HEK293 (cell line): ENCODE measurements at regions not wholly inside any gene's neighbourhood (a gene's known extent, or its start where the extent isn't known, plus 50 kb on each side); places are given as distances from the start of the nearest gene placed in this dataset.

Experiments used
- CTCF ChIA-PET: fragments of 350-600 bp; formaldehyde crosslinking; extraction: SDS; loops from one replicate; lab custom pipeline; 2021; ENCODE audit warnings: antibody characterized with exemption; lab: Yijun Ruan, JAX
- POLR2A ChIA-PET: fragments of 300-600 bp; formaldehyde crosslinking; extraction: SDS; loops from one replicate; lab custom pipeline; 2020; ENCODE audit warnings: antibody characterized with exemption, inconsistent platforms; lab: Yijun Ruan, JAX
- H3K27ac ChIP-seq: fragments of 200-500 bp; sonication (Bioruptor generic); 2 replicates; pipeline ENCODE4 v1.5.1; 2014; ENCODE audit warnings: low read depth, low read length, control low read depth, inconsistent platforms; ENCODE audit errors: extremely low read depth
- H3K36me3 ChIP-seq, 2 experiments: fragments of 200-500 bp in 1 of 2; sonication (Bioruptor generic) in 1 of 2; 1 replicate in 1 of 2; 2 replicates in 1 of 2; pipeline ENCODE4 v1.5.1; 2014 to 2017; ENCODE audit warnings: inconsistent platforms in 2 of 2, low read length in 2 of 2; ENCODE audit not compliant: control insufficient read depth in 2 of 2, insufficient read depth in 1 of 2
- H3K4me1 ChIP-seq: fragments of 200-500 bp; sonication (Bioruptor generic); 2 replicates; pipeline ENCODE4 v1.5.1; 2014; ENCODE audit warnings: mild to moderate bottlenecking, low read length, inconsistent platforms; ENCODE audit not compliant: control insufficient read depth, insufficient read depth
- H3K4me3 ChIP-seq: 2 replicates; pipeline ENCODE4 v1.5.1; 2011; ENCODE audit warnings: low read depth, mild to moderate bottlenecking, control low read depth, low read length, moderate library complexity
- H3K9me3 ChIP-seq: fragments of 200-500 bp; sonication (Bioruptor generic); 2 replicates; pipeline ENCODE4 v1.5.1; 2014; ENCODE audit warnings: low read depth, low read length, inconsistent platforms; ENCODE audit not compliant: control insufficient read depth, insufficient read depth
- KLF10 ChIP-seq: fragments of 450-650 bp; IDR thresholded peaks from 2 replicates; pipeline ENCODE4 v1.5.1; 2018; ENCODE audit warnings: missing biosample characterization, mild to moderate bottlenecking, missing genetic modification characterization
- KLF16 ChIP-seq: fragments of 450-650 bp; formaldehyde crosslinking; IDR thresholded peaks from 2 replicates; pipeline ENCODE4 v1.5.1; 2017; ENCODE audit warnings: missing biosample characterization, missing genetic modification characterization
- ZBTB21 ChIP-seq: fragments of 450-650 bp; formaldehyde crosslinking; IDR thresholded peaks from 2 replicates; pipeline ENCODE4 v1.5.1; 2017; ENCODE audit warnings: missing biosample characterization, missing genetic modification characterization
- ZNF350 ChIP-seq: fragments of 450-650 bp; formaldehyde crosslinking; IDR thresholded peaks from 2 replicates; pipeline ENCODE4 v1.5.0; 2017; ENCODE audit warnings: missing biosample characterization, mild to moderate bottlenecking, missing genetic modification characterization
- ZNF658 ChIP-seq: fragments of 450-650 bp; formaldehyde crosslinking; IDR thresholded peaks from 2 replicates; pipeline ENCODE4; 2016; ENCODE audit warnings: missing biosample characterization, missing genetic modification characterization
- ZSCAN16 ChIP-seq: fragments of 450-650 bp; formaldehyde crosslinking; IDR thresholded peaks from 2 replicates; pipeline ENCODE4 v1.5.1; 2016; ENCODE audit warnings: missing biosample characterization, missing genetic modification characterization
- TF ChIP-seq, protein P1 (sequence below): fragments of 450-650 bp; formaldehyde crosslinking; IDR thresholded peaks from 2 replicates; pipeline ENCODE4 v1.5.1; 2016; ENCODE audit warnings: missing biosample characterization, missing genetic modification characterization
- TF ChIP-seq, protein P2 (sequence below): fragments of 450-650 bp; formaldehyde crosslinking; IDR thresholded peaks from 2 replicates; pipeline ENCODE4 v1.5.0; 2017; ENCODE audit warnings: missing biosample characterization, missing genetic modification characterization, borderline replicate concordance
- TF ChIP-seq, protein P3 (sequence below): fragments of 450-650 bp; formaldehyde crosslinking; IDR thresholded peaks from 2 replicates; pipeline ENCODE4 v1.5.1; 2016; ENCODE audit warnings: missing biosample characterization, missing genetic modification characterization
- TF ChIP-seq, protein P4 (sequence below): fragments of 450-650 bp; formaldehyde crosslinking; IDR thresholded peaks from 2 replicates; pipeline ENCODE4 v1.5.1; 2016; ENCODE audit warnings: missing biosample characterization, missing genetic modification characterization, borderline replicate concordance
- TF ChIP-seq, protein P5 (sequence below): IDR thresholded peaks from 2 replicates; pipeline ENCODE4 v1.6.1; 2011; ENCODE audit warnings: mild to moderate bottlenecking, low read depth, low read length, borderline replicate concordance
- TF ChIP-seq, protein P6 (sequence below): fragments of 450-650 bp; formaldehyde crosslinking; IDR thresholded peaks from 2 replicates; pipeline ENCODE4 v1.5.1; 2017; ENCODE audit warnings: missing biosample characterization, missing genetic modification characterization
- TF ChIP-seq, protein P7 (sequence below): fragments of 450-650 bp; formaldehyde crosslinking; IDR thresholded peaks from 2 replicates; pipeline ENCODE4 v1.5.1; 2016; ENCODE audit warnings: missing biosample characterization, missing genetic modification characterization, borderline replicate concordance

DNA sequence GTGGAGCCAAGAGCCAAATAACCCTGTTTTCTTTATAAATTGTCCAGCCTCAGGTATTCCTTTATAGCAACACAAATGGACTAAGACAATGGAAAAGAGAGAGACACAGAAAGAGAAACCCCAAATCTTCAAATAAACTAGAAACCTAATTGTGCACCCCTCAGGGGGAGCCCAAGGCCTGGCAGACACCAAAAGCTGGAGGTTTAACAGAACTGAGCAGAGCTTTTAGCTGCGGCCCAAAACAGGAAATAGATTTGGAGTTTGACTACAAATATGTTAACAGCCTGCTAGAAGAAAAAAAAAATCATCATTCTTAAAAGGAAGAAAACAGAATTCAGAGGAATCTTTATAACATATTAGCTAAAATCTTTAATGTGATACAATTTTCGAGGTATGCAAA, 1135.0 kb downstream of the GATA3 start:
- CTCF ChIA-PET = no interaction called here
- POLR2A ChIA-PET = no interaction called here

More for the DNA sequence above, 1135.0 kb downstream of the GATA3 start:
- Histone ChIP-seq H3K36me3 (no peaks in the 10 kb centered on the region), H3K9me3 (no peaks in the 10 kb centered on the region), H3K4me3 (no peak overlapping the region), H3K4me1 (no peaks in the 10 kb centered on the region), H3K27ac (no peak overlapping the region)
- TF ChIP-seq ZBTB21 = no peak
- no peak for TF ChIP-seq ZSCAN16 (tag by site-specific recombination)
- TF ChIP-seq, protein P1, sequence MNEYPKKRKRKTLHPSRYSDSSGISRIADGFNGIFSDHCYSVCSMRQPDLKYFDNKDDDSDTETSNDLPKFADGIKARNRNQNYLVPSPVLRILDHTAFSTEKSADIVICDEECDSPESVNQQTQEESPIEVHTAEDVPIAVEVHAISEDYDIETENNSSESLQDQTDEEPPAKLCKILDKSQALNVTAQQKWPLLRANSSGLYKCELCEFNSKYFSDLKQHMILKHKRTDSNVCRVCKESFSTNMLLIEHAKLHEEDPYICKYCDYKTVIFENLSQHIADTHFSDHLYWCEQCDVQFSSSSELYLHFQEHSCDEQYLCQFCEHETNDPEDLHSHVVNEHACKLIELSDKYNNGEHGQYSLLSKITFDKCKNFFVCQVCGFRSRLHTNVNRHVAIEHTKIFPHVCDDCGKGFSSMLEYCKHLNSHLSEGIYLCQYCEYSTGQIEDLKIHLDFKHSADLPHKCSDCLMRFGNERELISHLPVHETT (tag by site-specific recombination) = no peak
- TF ChIP-seq ZNF658 (tag by site-specific recombination) = no peak
- TF ChIP-seq, protein P2, sequence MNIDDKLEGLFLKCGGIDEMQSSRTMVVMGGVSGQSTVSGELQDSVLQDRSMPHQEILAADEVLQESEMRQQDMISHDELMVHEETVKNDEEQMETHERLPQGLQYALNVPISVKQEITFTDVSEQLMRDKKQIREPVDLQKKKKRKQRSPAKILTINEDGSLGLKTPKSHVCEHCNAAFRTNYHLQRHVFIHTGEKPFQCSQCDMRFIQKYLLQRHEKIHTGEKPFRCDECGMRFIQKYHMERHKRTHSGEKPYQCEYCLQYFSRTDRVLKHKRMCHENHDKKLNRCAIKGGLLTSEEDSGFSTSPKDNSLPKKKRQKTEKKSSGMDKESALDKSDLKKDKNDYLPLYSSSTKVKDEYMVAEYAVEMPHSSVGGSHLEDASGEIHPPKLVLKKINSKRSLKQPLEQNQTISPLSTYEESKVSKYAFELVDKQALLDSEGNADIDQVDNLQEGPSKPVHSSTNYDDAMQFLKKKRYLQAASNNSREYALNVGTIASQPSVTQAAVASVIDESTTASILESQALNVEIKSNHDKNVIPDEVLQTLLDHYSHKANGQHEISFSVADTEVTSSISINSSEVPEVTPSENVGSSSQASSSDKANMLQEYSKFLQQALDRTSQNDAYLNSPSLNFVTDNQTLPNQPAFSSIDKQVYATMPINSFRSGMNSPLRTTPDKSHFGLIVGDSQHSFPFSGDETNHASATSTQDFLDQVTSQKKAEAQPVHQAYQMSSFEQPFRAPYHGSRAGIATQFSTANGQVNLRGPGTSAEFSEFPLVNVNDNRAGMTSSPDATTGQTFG = no peak
- TF ChIP-seq, protein P3, sequence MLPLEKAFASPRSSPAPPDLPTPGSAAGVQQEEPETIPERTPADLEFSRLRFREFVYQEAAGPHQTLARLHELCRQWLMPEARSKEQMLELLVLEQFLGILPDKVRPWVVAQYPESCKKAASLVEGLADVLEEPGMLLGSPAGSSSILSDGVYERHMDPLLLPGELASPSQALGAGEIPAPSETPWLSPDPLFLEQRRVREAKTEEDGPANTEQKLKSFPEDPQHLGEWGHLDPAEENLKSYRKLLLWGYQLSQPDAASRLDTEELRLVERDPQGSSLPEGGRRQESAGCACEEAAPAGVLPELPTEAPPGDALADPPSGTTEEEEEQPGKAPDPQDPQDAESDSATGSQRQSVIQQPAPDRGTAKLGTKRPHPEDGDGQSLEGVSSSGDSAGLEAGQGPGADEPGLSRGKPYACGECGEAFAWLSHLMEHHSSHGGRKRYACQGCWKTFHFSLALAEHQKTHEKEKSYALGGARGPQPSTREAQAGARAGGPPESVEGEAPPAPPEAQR (tag by site-specific recombination) = no peak
- TF ChIP-seq, protein P4, sequence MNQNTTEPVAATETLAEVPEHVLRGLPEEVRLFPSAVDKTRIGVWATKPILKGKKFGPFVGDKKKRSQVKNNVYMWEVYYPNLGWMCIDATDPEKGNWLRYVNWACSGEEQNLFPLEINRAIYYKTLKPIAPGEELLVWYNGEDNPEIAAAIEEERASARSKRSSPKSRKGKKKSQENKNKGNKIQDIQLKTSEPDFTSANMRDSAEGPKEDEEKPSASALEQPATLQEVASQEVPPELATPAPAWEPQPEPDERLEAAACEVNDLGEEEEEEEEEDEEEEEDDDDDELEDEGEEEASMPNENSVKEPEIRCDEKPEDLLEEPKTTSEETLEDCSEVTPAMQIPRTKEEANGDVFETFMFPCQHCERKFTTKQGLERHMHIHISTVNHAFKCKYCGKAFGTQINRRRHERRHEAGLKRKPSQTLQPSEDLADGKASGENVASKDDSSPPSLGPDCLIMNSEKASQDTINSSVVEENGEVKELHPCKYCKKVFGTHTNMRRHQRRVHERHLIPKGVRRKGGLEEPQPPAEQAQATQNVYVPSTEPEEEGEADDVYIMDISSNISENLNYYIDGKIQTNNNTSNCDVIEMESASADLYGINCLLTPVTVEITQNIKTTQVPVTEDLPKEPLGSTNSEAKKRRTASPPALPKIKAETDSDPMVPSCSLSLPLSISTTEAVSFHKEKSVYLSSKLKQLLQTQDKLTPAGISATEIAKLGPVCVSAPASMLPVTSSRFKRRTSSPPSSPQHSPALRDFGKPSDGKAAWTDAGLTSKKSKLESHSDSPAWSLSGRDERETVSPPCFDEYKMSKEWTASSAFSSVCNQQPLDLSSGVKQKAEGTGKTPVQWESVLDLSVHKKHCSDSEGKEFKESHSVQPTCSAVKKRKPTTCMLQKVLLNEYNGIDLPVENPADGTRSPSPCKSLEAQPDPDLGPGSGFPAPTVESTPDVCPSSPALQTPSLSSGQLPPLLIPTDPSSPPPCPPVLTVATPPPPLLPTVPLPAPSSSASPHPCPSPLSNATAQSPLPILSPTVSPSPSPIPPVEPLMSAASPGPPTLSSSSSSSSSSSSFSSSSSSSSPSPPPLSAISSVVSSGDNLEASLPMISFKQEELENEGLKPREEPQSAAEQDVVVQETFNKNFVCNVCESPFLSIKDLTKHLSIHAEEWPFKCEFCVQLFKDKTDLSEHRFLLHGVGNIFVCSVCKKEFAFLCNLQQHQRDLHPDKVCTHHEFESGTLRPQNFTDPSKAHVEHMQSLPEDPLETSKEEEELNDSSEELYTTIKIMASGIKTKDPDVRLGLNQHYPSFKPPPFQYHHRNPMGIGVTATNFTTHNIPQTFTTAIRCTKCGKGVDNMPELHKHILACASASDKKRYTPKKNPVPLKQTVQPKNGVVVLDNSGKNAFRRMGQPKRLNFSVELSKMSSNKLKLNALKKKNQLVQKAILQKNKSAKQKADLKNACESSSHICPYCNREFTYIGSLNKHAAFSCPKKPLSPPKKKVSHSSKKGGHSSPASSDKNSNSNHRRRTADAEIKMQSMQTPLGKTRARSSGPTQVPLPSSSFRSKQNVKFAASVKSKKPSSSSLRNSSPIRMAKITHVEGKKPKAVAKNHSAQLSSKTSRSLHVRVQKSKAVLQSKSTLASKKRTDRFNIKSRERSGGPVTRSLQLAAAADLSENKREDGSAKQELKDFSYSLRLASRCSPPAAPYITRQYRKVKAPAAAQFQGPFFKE (tag by site-specific recombination) = no peak
- no peak for TF ChIP-seq KLF10
- no peak for TF ChIP-seq KLF16
- TF ChIP-seq, protein P5, sequence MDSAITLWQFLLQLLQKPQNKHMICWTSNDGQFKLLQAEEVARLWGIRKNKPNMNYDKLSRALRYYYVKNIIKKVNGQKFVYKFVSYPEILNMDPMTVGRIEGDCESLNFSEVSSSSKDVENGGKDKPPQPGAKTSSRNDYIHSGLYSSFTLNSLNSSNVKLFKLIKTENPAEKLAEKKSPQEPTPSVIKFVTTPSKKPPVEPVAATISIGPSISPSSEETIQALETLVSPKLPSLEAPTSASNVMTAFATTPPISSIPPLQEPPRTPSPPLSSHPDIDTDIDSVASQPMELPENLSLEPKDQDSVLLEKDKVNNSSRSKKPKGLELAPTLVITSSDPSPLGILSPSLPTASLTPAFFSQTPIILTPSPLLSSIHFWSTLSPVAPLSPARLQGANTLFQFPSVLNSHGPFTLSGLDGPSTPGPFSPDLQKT = no peak
- TF ChIP-seq ZNF350 (tag by site-specific recombination) = no peak
- TF ChIP-seq, protein P6, sequence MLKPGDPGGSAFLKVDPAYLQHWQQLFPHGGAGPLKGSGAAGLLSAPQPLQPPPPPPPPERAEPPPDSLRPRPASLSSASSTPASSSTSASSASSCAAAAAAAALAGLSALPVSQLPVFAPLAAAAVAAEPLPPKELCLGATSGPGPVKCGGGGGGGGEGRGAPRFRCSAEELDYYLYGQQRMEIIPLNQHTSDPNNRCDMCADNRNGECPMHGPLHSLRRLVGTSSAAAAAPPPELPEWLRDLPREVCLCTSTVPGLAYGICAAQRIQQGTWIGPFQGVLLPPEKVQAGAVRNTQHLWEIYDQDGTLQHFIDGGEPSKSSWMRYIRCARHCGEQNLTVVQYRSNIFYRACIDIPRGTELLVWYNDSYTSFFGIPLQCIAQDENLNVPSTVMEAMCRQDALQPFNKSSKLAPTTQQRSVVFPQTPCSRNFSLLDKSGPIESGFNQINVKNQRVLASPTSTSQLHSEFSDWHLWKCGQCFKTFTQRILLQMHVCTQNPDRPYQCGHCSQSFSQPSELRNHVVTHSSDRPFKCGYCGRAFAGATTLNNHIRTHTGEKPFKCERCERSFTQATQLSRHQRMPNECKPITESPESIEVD (tag by site-specific recombination) = no peak
- TF ChIP-seq, protein P7, sequence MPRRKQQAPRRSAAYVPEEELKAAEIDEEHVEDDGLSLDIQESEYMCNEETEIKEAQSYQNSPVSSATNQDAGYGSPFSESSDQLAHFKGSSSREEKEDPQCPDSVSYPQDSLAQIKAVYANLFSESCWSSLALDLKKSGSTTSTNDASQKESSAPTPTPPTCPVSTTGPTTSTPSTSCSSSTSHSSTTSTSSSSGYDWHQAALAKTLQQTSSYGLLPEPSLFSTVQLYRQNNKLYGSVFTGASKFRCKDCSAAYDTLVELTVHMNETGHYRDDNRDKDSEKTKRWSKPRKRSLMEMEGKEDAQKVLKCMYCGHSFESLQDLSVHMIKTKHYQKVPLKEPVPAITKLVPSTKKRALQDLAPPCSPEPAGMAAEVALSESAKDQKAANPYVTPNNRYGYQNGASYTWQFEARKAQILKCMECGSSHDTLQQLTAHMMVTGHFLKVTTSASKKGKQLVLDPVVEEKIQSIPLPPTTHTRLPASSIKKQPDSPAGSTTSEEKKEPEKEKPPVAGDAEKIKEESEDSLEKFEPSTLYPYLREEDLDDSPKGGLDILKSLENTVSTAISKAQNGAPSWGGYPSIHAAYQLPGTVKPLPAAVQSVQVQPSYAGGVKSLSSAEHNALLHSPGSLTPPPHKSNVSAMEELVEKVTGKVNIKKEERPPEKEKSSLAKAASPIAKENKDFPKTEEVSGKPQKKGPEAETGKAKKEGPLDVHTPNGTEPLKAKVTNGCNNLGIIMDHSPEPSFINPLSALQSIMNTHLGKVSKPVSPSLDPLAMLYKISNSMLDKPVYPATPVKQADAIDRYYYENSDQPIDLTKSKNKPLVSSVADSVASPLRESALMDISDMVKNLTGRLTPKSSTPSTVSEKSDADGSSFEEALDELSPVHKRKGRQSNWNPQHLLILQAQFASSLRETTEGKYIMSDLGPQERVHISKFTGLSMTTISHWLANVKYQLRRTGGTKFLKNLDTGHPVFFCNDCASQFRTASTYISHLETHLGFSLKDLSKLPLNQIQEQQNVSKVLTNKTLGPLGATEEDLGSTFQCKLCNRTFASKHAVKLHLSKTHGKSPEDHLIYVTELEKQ = no peak
